HG03439 (cell line): ENCODE measurements at regions not wholly inside any gene's neighbourhood (a gene's known extent, or its start where the extent isn't known, plus 50 kb on each side); places are given as distances from the start of the nearest gene placed in this dataset.
"Not testable (repeated sequence)": the region's sequence is repeated elsewhere in the genome, so short reads cannot be mapped to it uniquely, and the experiment has no call there.

Experiments used
- ATAC-seq: cut with Tn5 transposase; IDR thresholded peaks from one replicate; pipeline ENCODE4 v1.9.1; 2021; ENCODE audit warnings: mild to moderate bottlenecking, moderate library complexity; ENCODE audit not compliant: unreplicated experiment

GRCh38 chr2:234203135-234203984, 152.9 kb downstream of the SPP2 start:
- ATAC-seq: no peak

GRCh38 chr2:234202601-234203000, 152.1 kb downstream of the SPP2 start:
- ATAC-seq: no peak

- no peak for ATAC-seq
These were observed 149.5 kb downstream of the SPP2 start for GRCh38 chr2:234199996-234200395.

GRCh38 chr2:234198976-234199375, 148.5 kb downstream of the SPP2 start:
- no peak for ATAC-seq

- ATAC-seq: no peak
These were observed 145.0 kb downstream of the SPP2 start for GRCh38 chr2:234195516-234195915.

GRCh38 chr2:234193977-234194563, 143.6 kb downstream of the SPP2 start:
- ATAC-seq: no peak

GRCh38 chr2:234191819-234192407, 141.4 kb downstream of the SPP2 start:
- no peak for ATAC-seq

- ATAC-seq: no peak
These were observed 139.3 kb downstream of the SPP2 start for GRCh38 chr2:234189786-234190300.

- no peak for ATAC-seq
These were observed 138.7 kb downstream of the SPP2 start for GRCh38 chr2:234189230-234189629.

GRCh38 chr2:234187646-234188174, 137.2 kb downstream of the SPP2 start:
- ATAC-seq: no peak

GRCh38 chr2:234181121-234181520, 130.6 kb downstream of the SPP2 start:
- no peak for ATAC-seq

- no peak for ATAC-seq
These were observed 128.5 kb downstream of the SPP2 start for GRCh38 chr2:234179031-234179363.

GRCh38 chr2:234178330-234179030, 128.0 kb downstream of the SPP2 start:
- no peak for ATAC-seq

GRCh38 chr2:234175649-234176048, 125.1 kb downstream of the SPP2 start:
- no peak for ATAC-seq

GRCh38 chr2:234174742-234175141, 124.2 kb downstream of the SPP2 start:
- ATAC-seq: no peak

GRCh38 chr2:234172532-234172931, 122.0 kb downstream of the SPP2 start:
- ATAC-seq: no peak

- no peak for ATAC-seq
These were observed 121.6 kb downstream of the SPP2 start for GRCh38 chr2:234172066-234172465.

GRCh38 chr2:234171666-234172065, 121.2 kb downstream of the SPP2 start:
- ATAC-seq: no peak

GRCh38 chr2:234169674-234170073, 119.2 kb downstream of the SPP2 start:
- no peak for ATAC-seq

GRCh38 chr2:234168605-234169570, 118.4 kb downstream of the SPP2 start:
- ATAC-seq: not testable (repeated sequence)
